ENCODE measurements at regions not wholly inside any gene's neighbourhood (a gene's known extent, or its start where the extent isn't known, plus 50 kb on each side); places are given as distances from the start of the nearest gene placed in this dataset.

GRCh38 chr13:44104197-44104490 lies 224.4 kb downstream of the LACC1 start:
- DNase-seq (no peak), FAIRE-seq (no peak)
- WGBS, 3 donors, result 39 to 58% (median 49%) methylated on average over 2 of the region's 2 CpGs
- no peaks in the 10 kb centered on the region for H3K27me3 ChIP-seq (ENCODE audit: control insufficient read depth in 3 of 3, insufficient read depth in 3 of 3, low read length in 3 of 3)
- H3K4me1 ChIP-seq (ENCODE audit: control insufficient read depth in 3 of 3, insufficient read depth in 2 of 3, low read depth in 1 of 3, low read length in 2 of 3), result peaks cover 23 to 62% (median 26%) of the 10 kb centered on the region in 3 donors
- H3K9me3 ChIP-seq (ENCODE audit: control insufficient read depth in 2 of 2, insufficient read depth in 1 of 2, low read depth in 1 of 2, low read length in 1 of 2), result no peaks in the 10 kb centered on the region
- H3K27ac ChIP-seq (ENCODE audit: low read depth in 1 of 3, low read length in 2 of 3), result peak overlapping the region; percentile 45 to 84 (median 62)
- H3K4me3 ChIP-seq (ENCODE audit: low read depth in 1 of 3, low read length in 3 of 3), result no peak overlapping the region
- H3K36me3 ChIP-seq (ENCODE audit: control insufficient read depth in 3 of 3, insufficient read depth in 2 of 3, low read depth in 1 of 3, low read length in 3 of 3), result no peaks in the 10 kb centered on the region

- H3K4me1 ChIP-seq (ENCODE audit: control insufficient read depth in 3 of 3, insufficient read depth in 2 of 3, low read depth in 1 of 3, low read length in 2 of 3), result peaks cover 25 to 70% (median 32%) of the 10 kb centered on the region in 3 donors
- no peaks in the 10 kb centered on the region for H3K36me3 ChIP-seq (ENCODE audit: control insufficient read depth in 3 of 3, insufficient read depth in 2 of 3, low read depth in 1 of 3, low read length in 3 of 3)
- 14 to 53% (median 41%) methylated on average over 5 of the region's 5 CpGs for WGBS, 3 donors
- no peaks in the 10 kb centered on the region for H3K9me3 ChIP-seq (ENCODE audit: control insufficient read depth in 2 of 2, insufficient read depth in 1 of 2, low read depth in 1 of 2, low read length in 1 of 2)
- no peaks in the 10 kb centered on the region for H3K27me3 ChIP-seq (ENCODE audit: control insufficient read depth in 3 of 3, insufficient read depth in 3 of 3, low read length in 3 of 3)
- H3K4me3 ChIP-seq (ENCODE audit: low read depth in 1 of 3, low read length in 3 of 3), result no peak overlapping the region
- FAIRE-seq (no peak), DNase-seq (peak; percentile 87 to 93)
- H3K27ac ChIP-seq (ENCODE audit: low read depth in 1 of 3, low read length in 2 of 3), result peak overlapping the region; percentile 14 to 84 (median 62)
Observed at GRCh38 chr13:44104969-44105368, 225.3 kb downstream of the LACC1 start.

DNA sequence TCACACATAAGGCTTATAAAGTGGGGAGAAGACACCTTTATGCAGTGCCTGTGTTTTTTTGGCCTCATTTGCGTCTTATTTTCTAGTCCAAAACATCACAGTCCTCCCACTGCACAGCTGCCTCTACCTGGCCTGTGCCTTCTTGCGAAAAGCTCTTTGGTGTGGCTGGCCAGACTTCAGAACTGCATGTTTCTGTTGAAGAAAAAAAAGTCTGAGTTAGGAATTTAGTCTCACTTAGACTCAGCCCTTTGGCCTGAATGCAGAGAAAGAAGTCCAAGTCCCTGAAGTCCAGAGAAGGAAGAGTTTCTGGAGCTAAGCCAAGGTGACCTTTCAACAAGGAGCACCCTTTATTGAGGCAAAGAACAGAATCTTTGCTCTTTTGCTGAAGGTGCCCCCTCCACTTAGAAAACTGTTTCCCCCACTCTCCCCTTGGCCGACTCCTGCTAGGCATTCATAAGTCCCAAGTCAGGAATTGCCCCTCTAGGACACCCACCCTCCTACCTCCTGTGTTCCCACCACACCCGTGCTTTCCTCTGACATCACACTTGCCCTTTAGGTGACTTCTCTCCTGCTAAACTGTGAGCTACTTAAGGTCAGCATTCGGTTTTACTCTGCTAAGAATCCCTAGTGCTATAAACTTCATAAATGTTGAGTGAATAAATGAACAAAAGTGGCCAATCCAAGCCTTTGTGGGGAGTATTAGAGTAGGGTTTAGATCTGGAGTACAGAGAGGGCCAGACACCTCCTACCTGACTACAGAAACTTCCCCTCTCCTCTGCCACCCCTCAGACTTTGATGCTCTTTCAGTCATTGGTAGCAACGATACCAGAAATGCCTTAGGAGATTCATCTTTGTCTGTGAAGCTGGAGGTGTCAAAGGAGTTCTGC lies 226.8 kb downstream of the LACC1 start:
- FAIRE-seq, result no peak
- no peaks in the 10 kb centered on the region for H3K27me3 ChIP-seq (ENCODE audit: control insufficient read depth in 3 of 3, insufficient read depth in 3 of 3, low read length in 3 of 3)
- peak overlapping the region; percentile 72 to 90 (median 84) for H3K27ac ChIP-seq (ENCODE audit: low read depth in 1 of 3, low read length in 2 of 3)
- no peaks in the 10 kb centered on the region for H3K9me3 ChIP-seq (ENCODE audit: control insufficient read depth in 2 of 2, insufficient read depth in 1 of 2, low read depth in 1 of 2, low read length in 1 of 2)
- H3K36me3 ChIP-seq (ENCODE audit: control insufficient read depth in 3 of 3, insufficient read depth in 2 of 3, low read depth in 1 of 3, low read length in 3 of 3), result no peaks in the 10 kb centered on the region
- DNase-seq, result peak; percentile 50 to 59
- 42 to 61% (median 50%) methylated on average over 6 of the region's 6 CpGs for WGBS, 3 donors
- peaks cover 28 to 78% (median 32%) of the 10 kb centered on the region in 3 donors for H3K4me1 ChIP-seq (ENCODE audit: control insufficient read depth in 3 of 3, insufficient read depth in 2 of 3, low read depth in 1 of 3, low read length in 2 of 3)
- H3K4me3 ChIP-seq (ENCODE audit: low read depth in 1 of 3, low read length in 3 of 3), result no peak overlapping the region

GRCh38 chr13:44107357-44108121 lies 227.8 kb downstream of the LACC1 start:
- peak; percentile 84 to 94 for DNase-seq
- peaks cover 28 to 78% (median 31%) of the 10 kb centered on the region in 3 donors for H3K4me1 ChIP-seq (ENCODE audit: control insufficient read depth in 3 of 3, insufficient read depth in 2 of 3, low read depth in 1 of 3, low read length in 2 of 3)
- WGBS, 3 donors, result 23 to 63% (median 29%) methylated on average over 10 of the region's 10 CpGs
- no peak overlapping the region for H3K4me3 ChIP-seq (ENCODE audit: low read depth in 1 of 3, low read length in 3 of 3)
- H3K9me3 ChIP-seq (ENCODE audit: control insufficient read depth in 2 of 2, insufficient read depth in 1 of 2, low read depth in 1 of 2, low read length in 1 of 2), result no peaks in the 10 kb centered on the region
- no peaks in the 10 kb centered on the region for H3K27me3 ChIP-seq (ENCODE audit: control insufficient read depth in 3 of 3, insufficient read depth in 3 of 3, low read length in 3 of 3)
- FAIRE-seq, result no peak
- H3K27ac ChIP-seq (ENCODE audit: low read depth in 1 of 3, low read length in 2 of 3), result peak overlapping the region; percentile 72 to 90 (median 84)
- no peaks in the 10 kb centered on the region for H3K36me3 ChIP-seq (ENCODE audit: control insufficient read depth in 3 of 3, insufficient read depth in 2 of 3, low read depth in 1 of 3, low read length in 3 of 3)

GRCh38 chr13:44108331-44108858 lies 228.7 kb downstream of the LACC1 start:
- no peak for FAIRE-seq
- WGBS, 3 donors, result 13 to 44% (median 24%) methylated on average over 2 of the region's 2 CpGs
- peaks cover 28 to 71% (median 29%) of the 10 kb centered on the region in 3 donors for H3K4me1 ChIP-seq (ENCODE audit: control insufficient read depth in 3 of 3, insufficient read depth in 2 of 3, low read depth in 1 of 3, low read length in 2 of 3)

DNA sequence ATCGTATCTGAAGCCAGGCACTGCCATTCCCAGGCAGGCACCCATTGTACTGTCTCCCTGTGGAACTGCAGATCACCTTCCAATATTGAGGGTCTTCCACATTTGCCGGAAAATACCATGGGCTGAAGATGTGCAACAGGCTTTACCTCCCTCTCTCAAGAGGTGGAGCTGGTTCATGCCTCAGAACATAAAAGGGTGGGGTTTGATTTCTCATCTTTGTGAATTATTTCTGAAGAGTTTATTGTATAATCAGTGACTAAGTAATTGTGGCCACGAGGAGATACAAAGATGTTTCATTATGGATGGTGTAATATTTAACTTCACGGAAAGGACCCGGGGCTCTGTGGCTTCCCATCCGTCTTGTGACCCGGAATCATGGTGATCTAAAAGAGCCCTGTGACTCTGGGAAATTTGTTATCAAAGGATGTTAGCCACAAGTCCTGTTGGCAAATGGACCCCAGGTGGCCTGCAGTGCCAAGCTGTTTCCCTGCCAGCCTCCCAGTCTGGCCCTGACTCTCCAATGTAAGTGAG lies 230.5 kb downstream of the LACC1 start:
- H3K4me3 ChIP-seq (ENCODE audit: low read depth in 1 of 3, low read length in 3 of 3), result no peak overlapping the region
- H3K9me3 ChIP-seq (ENCODE audit: control insufficient read depth in 2 of 2, insufficient read depth in 1 of 2, low read depth in 1 of 2, low read length in 1 of 2), result no peaks in the 10 kb centered on the region
- peaks cover 25 to 55% (median 26%) of the 10 kb centered on the region in 3 donors for H3K4me1 ChIP-seq (ENCODE audit: control insufficient read depth in 3 of 3, insufficient read depth in 2 of 3, low read depth in 1 of 3, low read length in 2 of 3)
- peak overlapping the region; percentile 5 to 84 (median 81) for H3K27ac ChIP-seq (ENCODE audit: low read depth in 1 of 3, low read length in 2 of 3)
- H3K36me3 ChIP-seq (ENCODE audit: control insufficient read depth in 3 of 3, insufficient read depth in 2 of 3, low read depth in 1 of 3, low read length in 3 of 3), result no peaks in the 10 kb centered on the region
- 21 to 56% (median 34%) methylated on average over 7 of the region's 7 CpGs for WGBS, 3 donors
- peak; percentile 73 to 85 for DNase-seq
- no peak for FAIRE-seq
- H3K27me3 ChIP-seq (ENCODE audit: control insufficient read depth in 3 of 3, insufficient read depth in 3 of 3, low read length in 3 of 3), result no peaks in the 10 kb centered on the region

More at GRCh38 chr13:44108331-44108858, 228.7 kb downstream of the LACC1 start:
- Histone ChIP-seq H3K9me3 (ENCODE audit: control insufficient read depth in 2 of 2, insufficient read depth in 1 of 2, low read depth in 1 of 2, low read length in 1 of 2) (no peaks in the 10 kb centered on the region), H3K27me3 (ENCODE audit: control insufficient read depth in 3 of 3, insufficient read depth in 3 of 3, low read length in 3 of 3) (no peaks in the 10 kb centered on the region), H3K27ac (ENCODE audit: low read depth in 1 of 3, low read length in 2 of 3) (peak overlapping the region; percentile 60 to 84 (median 81)), H3K36me3 (ENCODE audit: control insufficient read depth in 3 of 3, insufficient read depth in 2 of 3, low read depth in 1 of 3, low read length in 3 of 3) (no peaks in the 10 kb centered on the region), H3K4me3 (ENCODE audit: low read depth in 1 of 3, low read length in 3 of 3) (no peak overlapping the region)
- peak; percentile 96 to 99 for DNase-seq

DNA sequence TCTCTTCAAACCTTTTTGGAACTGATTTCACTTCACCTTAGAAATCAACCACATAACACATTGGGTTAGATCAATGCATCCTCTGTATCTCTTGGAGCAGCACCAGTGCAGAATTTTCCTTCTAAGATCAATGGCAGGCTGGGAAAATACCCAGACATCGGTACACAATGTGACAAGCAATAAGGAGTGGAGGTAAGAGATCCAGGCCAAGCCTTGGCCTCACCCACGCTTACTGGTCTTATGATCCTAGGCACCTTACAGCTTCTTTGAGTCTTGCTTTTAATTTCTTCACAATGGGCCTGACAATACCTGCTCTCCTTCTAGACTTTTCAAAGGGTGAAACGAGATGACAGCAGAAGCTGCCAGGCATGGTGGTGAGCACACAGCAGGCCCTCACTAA lies 232.0 kb downstream of the LACC1 start:
- H3K4me1 ChIP-seq (ENCODE audit: control insufficient read depth in 3 of 3, insufficient read depth in 2 of 3, low read depth in 1 of 3, low read length in 2 of 3), result peaks cover 16 to 39% (median 16%) of the 10 kb centered on the region in 3 donors
- no peaks in the 10 kb centered on the region for H3K27me3 ChIP-seq (ENCODE audit: control insufficient read depth in 3 of 3, insufficient read depth in 3 of 3, low read length in 3 of 3)
- no peak overlapping the region for H3K27ac ChIP-seq (ENCODE audit: low read depth in 1 of 3, low read length in 2 of 3)
- DNase-seq, result peak in 1 of 2 donors; percentile 15
- no peak for FAIRE-seq
- 64 to 81% (median 76%) methylated on average over 3 of the region's 3 CpGs for WGBS, 3 donors
- H3K36me3 ChIP-seq (ENCODE audit: control insufficient read depth in 3 of 3, insufficient read depth in 2 of 3, low read depth in 1 of 3, low read length in 3 of 3), result no peaks in the 10 kb centered on the region
- H3K9me3 ChIP-seq (ENCODE audit: control insufficient read depth in 2 of 2, insufficient read depth in 1 of 2, low read depth in 1 of 2, low read length in 1 of 2), result no peaks in the 10 kb centered on the region
- H3K4me3 ChIP-seq (ENCODE audit: low read depth in 1 of 3, low read length in 3 of 3), result no peak overlapping the region

DNA sequence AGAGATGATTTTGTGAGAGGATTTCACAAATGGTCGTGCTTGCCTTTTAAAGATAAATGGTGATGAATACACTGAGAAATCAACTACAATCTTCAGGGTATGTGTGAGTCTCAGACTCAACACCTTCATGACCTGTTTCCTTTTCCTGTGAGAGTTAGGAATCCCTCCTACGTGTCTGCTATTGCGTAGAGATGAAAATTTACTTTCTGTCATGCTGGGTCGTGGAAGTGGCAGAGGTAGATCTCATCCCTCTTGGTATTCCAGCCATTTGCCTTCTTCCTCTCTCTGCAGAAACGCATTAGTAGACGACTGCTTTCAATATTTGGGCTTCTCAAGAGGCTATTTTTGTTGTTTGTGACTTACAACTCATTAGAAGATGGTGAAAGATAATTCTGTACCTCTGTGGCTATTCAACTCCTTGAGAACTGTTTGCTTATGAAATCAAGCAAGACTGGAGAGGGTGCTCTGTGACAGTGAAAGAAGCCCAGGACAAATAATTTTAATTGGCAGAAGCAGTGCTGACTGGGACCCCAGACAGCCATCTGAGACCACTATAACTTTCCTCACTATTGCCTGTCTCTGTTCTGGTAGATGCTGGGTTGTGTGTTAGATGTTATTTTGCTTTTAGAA lies 233.1 kb downstream of the LACC1 start:
- H3K4me1 ChIP-seq (ENCODE audit: control insufficient read depth in 3 of 3, insufficient read depth in 2 of 3, low read depth in 1 of 3, low read length in 2 of 3), result peaks cover 9 to 33% (median 11%) of the 10 kb centered on the region in 3 donors
- no peak for FAIRE-seq
- no peak overlapping the region for H3K27ac ChIP-seq (ENCODE audit: low read depth in 1 of 3, low read length in 2 of 3)
- no peak overlapping the region for H3K4me3 ChIP-seq (ENCODE audit: low read depth in 1 of 3, low read length in 3 of 3)
- no peaks in the 10 kb centered on the region for H3K27me3 ChIP-seq (ENCODE audit: control insufficient read depth in 3 of 3, insufficient read depth in 3 of 3, low read length in 3 of 3)
- WGBS, 3 donors, result 74 to 88% (median 76%) methylated on average over 6 of the region's 6 CpGs
- H3K9me3 ChIP-seq (ENCODE audit: control insufficient read depth in 2 of 2, insufficient read depth in 1 of 2, low read depth in 1 of 2, low read length in 1 of 2), result no peaks in the 10 kb centered on the region
- no peak for DNase-seq
- no peaks in the 10 kb centered on the region for H3K36me3 ChIP-seq (ENCODE audit: control insufficient read depth in 3 of 3, insufficient read depth in 2 of 3, low read depth in 1 of 3, low read length in 3 of 3)
